ENCODE measurements at regions not wholly inside any gene's neighbourhood (a gene's known extent, or its start where the extent isn't known, plus 50 kb on each side); places are given as distances from the start of the nearest gene placed in this dataset.

- Mint-ChIP-seq H3K4me1 (no peaks in the 10 kb centered on the region), H3K9me3 (no peaks in the 10 kb centered on the region), H3K36me3 (ENCODE audit: low read depth) (no peaks in the 10 kb centered on the region), H3K27ac (no peak overlapping the region), H3K27me3 (no peaks in the 10 kb centered on the region), H3K4me3 (no peak overlapping the region)
- no peak for ATAC-seq (replicated peaks)
These were observed 90.9 kb downstream of the EFNB1 start for GRCh38 chrX:68919707-68920106.

- Mint-ChIP-seq H3K4me1 (no peaks in the 10 kb centered on the region), H3K9me3 (no peaks in the 10 kb centered on the region), H3K4me3 (no peak overlapping the region), H3K27me3 (no peaks in the 10 kb centered on the region), H3K27ac (no peak overlapping the region), H3K36me3 (ENCODE audit: low read depth) (no peaks in the 10 kb centered on the region)
- ATAC-seq (replicated peaks): no peak
These were observed 89.4 kb downstream of the EFNB1 start for GRCh38 chrX:68918202-68918601.

GRCh38 chrX:68917799-68918198, 89.0 kb downstream of the EFNB1 start:
- Mint-ChIP-seq H3K36me3 (ENCODE audit: low read depth) (no peaks in the 10 kb centered on the region), H3K4me1 (no peaks in the 10 kb centered on the region), H3K27me3 (peaks cover 3% of the 10 kb centered on the region), H3K27ac (no peak overlapping the region), H3K9me3 (no peaks in the 10 kb centered on the region), H3K4me3 (no peak overlapping the region)
- ATAC-seq (replicated peaks): no peak

- no peak overlapping the region for H3K4me3 Mint-ChIP-seq
These were observed 88.1 kb downstream of the EFNB1 start for GRCh38 chrX:68916891-68917290.

GRCh38 chrX:68915778-68916177, 87.0 kb downstream of the EFNB1 start:
- no peak overlapping the region for H3K27ac Mint-ChIP-seq
- H3K4me3 Mint-ChIP-seq: no peak overlapping the region
- no peaks in the 10 kb centered on the region for H3K9me3 Mint-ChIP-seq
- peaks cover 5% of the 10 kb centered on the region for H3K27me3 Mint-ChIP-seq
- H3K36me3 Mint-ChIP-seq (ENCODE audit: low read depth): no peaks in the 10 kb centered on the region
- ATAC-seq (replicated peaks): no peak
- H3K4me1 Mint-ChIP-seq: no peaks in the 10 kb centered on the region

More at GRCh38 chrX:68916891-68917290, 88.1 kb downstream of the EFNB1 start:
- no peak for ATAC-seq (replicated peaks)
- H3K27me3 Mint-ChIP-seq: peaks cover 5% of the 10 kb centered on the region
- no peaks in the 10 kb centered on the region for H3K36me3 Mint-ChIP-seq (ENCODE audit: low read depth)
- no peaks in the 10 kb centered on the region for H3K9me3 Mint-ChIP-seq
- no peak overlapping the region for H3K27ac Mint-ChIP-seq
- no peaks in the 10 kb centered on the region for H3K4me1 Mint-ChIP-seq

GRCh38 chrX:68914479-68914946, 85.7 kb downstream of the EFNB1 start:
- Mint-ChIP-seq H3K27ac (no peak overlapping the region), H3K36me3 (ENCODE audit: low read depth) (no peaks in the 10 kb centered on the region), H3K4me1 (no peaks in the 10 kb centered on the region), H3K9me3 (no peaks in the 10 kb centered on the region), H3K4me3 (no peak overlapping the region), H3K27me3 (peaks cover 5% of the 10 kb centered on the region)
- ATAC-seq (replicated peaks): no peak

GRCh38 chrX:68913249-68913547, 84.4 kb downstream of the EFNB1 start:
- Mint-ChIP-seq H3K4me1 (no peaks in the 10 kb centered on the region), H3K27me3 (peaks cover 5% of the 10 kb centered on the region), H3K36me3 (ENCODE audit: low read depth) (no peaks in the 10 kb centered on the region), H3K27ac (no peak overlapping the region), H3K4me3 (no peak overlapping the region), H3K9me3 (no peaks in the 10 kb centered on the region)
- no peak for ATAC-seq (replicated peaks)

GRCh38 chrX:68912113-68912512, 83.3 kb downstream of the EFNB1 start:
- no peak overlapping the region for H3K4me3 Mint-ChIP-seq
- peaks cover 5% of the 10 kb centered on the region for H3K27me3 Mint-ChIP-seq
- H3K9me3 Mint-ChIP-seq: no peaks in the 10 kb centered on the region
- no peaks in the 10 kb centered on the region for H3K36me3 Mint-ChIP-seq (ENCODE audit: low read depth)
- no peaks in the 10 kb centered on the region for H3K4me1 Mint-ChIP-seq
- H3K27ac Mint-ChIP-seq: no peak overlapping the region
- ATAC-seq (replicated peaks): no peak

GRCh38 chrX:68910731-68911428, 82.1 kb downstream of the EFNB1 start:
- Mint-ChIP-seq H3K36me3 (ENCODE audit: low read depth) (no peaks in the 10 kb centered on the region), H3K4me3 (no peak overlapping the region), H3K27ac (no peak overlapping the region), H3K9me3 (no peaks in the 10 kb centered on the region), H3K27me3 (peaks cover 5% of the 10 kb centered on the region), H3K4me1 (no peaks in the 10 kb centered on the region)
- no peak for ATAC-seq (replicated peaks)

GRCh38 chrX:68909945-68910344, 81.1 kb downstream of the EFNB1 start:
- Mint-ChIP-seq H3K27me3 (peaks cover 5% of the 10 kb centered on the region), H3K36me3 (ENCODE audit: low read depth) (no peaks in the 10 kb centered on the region), H3K4me1 (no peaks in the 10 kb centered on the region), H3K4me3 (no peak overlapping the region), H3K27ac (no peak overlapping the region), H3K9me3 (no peaks in the 10 kb centered on the region)
- no peak for ATAC-seq (replicated peaks)

GRCh38 chrX:68908071-68908470, 79.2 kb downstream of the EFNB1 start:
- Mint-ChIP-seq H3K27ac (no peak overlapping the region), H3K9me3 (no peaks in the 10 kb centered on the region), H3K4me3 (no peak overlapping the region), H3K36me3 (ENCODE audit: low read depth) (no peaks in the 10 kb centered on the region), H3K27me3 (peaks cover 4% of the 10 kb centered on the region), H3K4me1 (no peaks in the 10 kb centered on the region)
- ATAC-seq (replicated peaks): no peak

GRCh38 chrX:68902706-68903504, 74.1 kb downstream of the EFNB1 start:
- no peaks in the 10 kb centered on the region for H3K4me1 Mint-ChIP-seq
- no peak for ATAC-seq (replicated peaks)
- no peaks in the 10 kb centered on the region for H3K9me3 Mint-ChIP-seq
- H3K36me3 Mint-ChIP-seq (ENCODE audit: low read depth): no peaks in the 10 kb centered on the region
- H3K27me3 Mint-ChIP-seq: no peaks in the 10 kb centered on the region
- no peak overlapping the region for H3K27ac Mint-ChIP-seq
- H3K4me3 Mint-ChIP-seq: no peak overlapping the region

GRCh38 chrX:68901519-68901918, 72.7 kb downstream of the EFNB1 start:
- no peaks in the 10 kb centered on the region for H3K4me1 Mint-ChIP-seq

GRCh38 chrX:68898598-68898997, 69.8 kb downstream of the EFNB1 start:
- Mint-ChIP-seq H3K4me1 (no peaks in the 10 kb centered on the region), H3K36me3 (ENCODE audit: low read depth) (no peaks in the 10 kb centered on the region), H3K9me3 (no peaks in the 10 kb centered on the region), H3K4me3 (no peak overlapping the region), H3K27me3 (no peaks in the 10 kb centered on the region), H3K27ac (no peak overlapping the region)
- ATAC-seq (replicated peaks): no peak

More at GRCh38 chrX:68901519-68901918, 72.7 kb downstream of the EFNB1 start:
- H3K27ac Mint-ChIP-seq: no peak overlapping the region
- no peaks in the 10 kb centered on the region for H3K9me3 Mint-ChIP-seq
- H3K27me3 Mint-ChIP-seq: no peaks in the 10 kb centered on the region
- no peaks in the 10 kb centered on the region for H3K36me3 Mint-ChIP-seq (ENCODE audit: low read depth)
- no peak for ATAC-seq (replicated peaks)
- no peak overlapping the region for H3K4me3 Mint-ChIP-seq
